Thymus (tissue), 11 donors: ENCODE measurements at regions not wholly inside any gene's neighbourhood (a gene's known extent, or its start where the extent isn't known, plus 50 kb on each side); places are given as distances from the start of the nearest gene placed in this dataset.
"Not testable (repeated sequence)": the region's sequence is repeated elsewhere in the genome, so short reads cannot be mapped to it uniquely, and the experiment has no call there.

Source experiments
- DNase-seq, 9 donors: peaks; one replicate each; pipeline ENCODE4 v3.0.0-alpha.2; 2013; ENCODE audit warnings: low spot score in 9 of 9, low read depth in 6 of 9, missing footprints in 1 of 9
- H3K27ac ChIP-seq, 2 donors: one replicate each; pipeline ENCODE4 v1.5.1; 2013; ENCODE audit warnings: control low read depth in 1 of 2, low read depth in 1 of 2, low read length in 1 of 2, mild to moderate bottlenecking in 1 of 2, moderate library complexity in 1 of 2
- H3K27me3 ChIP-seq, 2 donors: one replicate each; pipeline ENCODE4 v1.5.1; 2013; ENCODE audit warnings: low read length in 1 of 2; ENCODE audit not compliant: control insufficient read depth in 2 of 2, insufficient read depth in 1 of 2
- H3K36me3 ChIP-seq, 2 donors: one replicate each; pipeline ENCODE4 v1.5.1; 2013; ENCODE audit warnings: low read length in 1 of 2, mild to moderate bottlenecking in 1 of 2, moderate library complexity in 1 of 2; ENCODE audit not compliant: control insufficient read depth in 2 of 2, insufficient read depth in 2 of 2
- H3K4me1 ChIP-seq, 2 donors: one replicate each; pipeline ENCODE4 v1.5.1; 2013; ENCODE audit warnings: low read length in 2 of 2; ENCODE audit not compliant: control insufficient read depth in 2 of 2, insufficient read depth in 2 of 2
- H3K4me3 ChIP-seq, 2 donors: one replicate each; pipeline ENCODE4 v1.5.1; 2013; ENCODE audit warnings: low read length in 2 of 2, control low read depth in 1 of 2, mild to moderate bottlenecking in 1 of 2
- H3K9me3 ChIP-seq, 2 donors: one replicate each; pipeline ENCODE4 v1.5.1; 2013; ENCODE audit warnings: low read length in 1 of 2, mild to moderate bottlenecking in 1 of 2; ENCODE audit not compliant: control insufficient read depth in 2 of 2, insufficient read depth in 1 of 2
- WGBS: extraction: QIAGEN DNeasy Blood & Tissue Kit; methylation state at CpG from one replicate; pipeline ENCODE4 v1.1.7; 2013; 5-methylcytosine and 5-hydroxymethylcytosine counted together
- donor health status: healthy.

GRCh38 chr3:177381070-177381469 lies 183.8 kb upstream of the TBL1XR1 start:
- no peaks in the 10 kb centered on the region for H3K36me3 ChIP-seq
- no peaks in the 10 kb centered on the region for H3K27me3 ChIP-seq
- no peaks in the 10 kb centered on the region for H3K4me1 ChIP-seq
- H3K4me3 ChIP-seq = no peak overlapping the region
- no peak for DNase-seq
- H3K27ac ChIP-seq = no peak overlapping the region
- peaks cover 0 to 9% of the 10 kb centered on the region in 2 donors for H3K9me3 ChIP-seq

DNA sequence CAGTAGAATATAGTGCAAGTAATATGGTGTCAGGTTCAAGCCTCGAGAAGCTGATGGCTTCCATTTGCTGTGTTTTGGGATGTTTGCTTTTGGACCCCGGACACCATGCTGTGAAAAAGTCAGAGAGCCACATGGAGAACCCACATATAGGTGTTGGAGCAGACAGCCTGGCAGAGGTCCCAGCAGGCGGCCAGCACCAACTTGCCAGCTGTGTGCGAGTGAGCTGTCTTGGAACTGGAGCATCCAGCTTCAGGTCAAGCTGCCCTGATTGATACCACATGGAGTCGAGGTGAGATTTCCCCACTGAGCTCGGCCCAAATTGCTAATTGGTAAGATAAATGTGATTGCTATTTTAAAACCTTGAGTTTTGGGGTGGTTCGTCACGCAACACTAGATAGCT lies 185.7 kb upstream of the TBL1XR1 start:
- Histone ChIP-seq H3K27ac (no peak overlapping the region), H3K4me1 (no peaks in the 10 kb centered on the region), H3K27me3 (no peaks in the 10 kb centered on the region), H3K36me3 (no peaks in the 10 kb centered on the region), H3K4me3 (no peak overlapping the region), H3K9me3 (peaks cover 0 to 9% of the 10 kb centered on the region in 2 donors)
- WGBS = 96% methylated on average over 8 of the region's 8 CpGs
- no peak for DNase-seq

- 91% methylated on average over 2 of the region's 2 CpGs for WGBS
Measured at GRCh38 chr3:177385186-177385585, 187.9 kb upstream of the TBL1XR1 start.

DNA sequence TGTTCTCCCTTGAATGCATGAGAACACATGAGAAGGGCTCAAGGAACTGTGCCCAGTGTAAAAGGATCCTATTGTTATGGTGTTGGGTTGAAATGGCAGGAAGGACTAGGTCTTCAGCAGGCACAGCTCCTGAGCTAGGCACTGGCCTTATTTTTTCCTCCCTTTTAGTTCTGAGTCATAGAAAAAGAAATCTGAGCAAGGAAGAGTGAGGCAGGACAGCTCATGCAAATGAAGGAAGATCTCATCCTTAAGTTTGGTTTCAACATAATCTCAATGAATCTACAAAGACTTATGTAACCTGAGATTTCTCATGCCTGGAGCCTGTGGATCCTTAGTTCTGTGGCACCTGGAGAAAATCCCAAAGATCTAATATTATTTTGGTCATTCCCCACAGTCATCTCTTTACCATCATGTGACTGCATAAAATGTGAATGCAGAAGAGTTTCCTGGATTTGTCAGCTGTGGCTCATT lies 188.6 kb upstream of the TBL1XR1 start:
- no peaks in the 10 kb centered on the region for H3K27me3 ChIP-seq
- peaks cover 0 to under 1% of the 10 kb centered on the region in 2 donors for H3K9me3 ChIP-seq
- no peak for DNase-seq
- H3K4me3 ChIP-seq = no peak overlapping the region
- H3K36me3 ChIP-seq = no peaks in the 10 kb centered on the region
- H3K4me1 ChIP-seq = no peaks in the 10 kb centered on the region
- no peak overlapping the region for H3K27ac ChIP-seq

More at GRCh38 chr3:177385186-177385585, 187.9 kb upstream of the TBL1XR1 start:
- Histone ChIP-seq H3K27me3 (no peaks in the 10 kb centered on the region), H3K27ac (no peak overlapping the region), H3K4me1 (no peaks in the 10 kb centered on the region), H3K9me3 (peaks cover 0 to 5% of the 10 kb centered on the region in 2 donors), H3K36me3 (no peaks in the 10 kb centered on the region), H3K4me3 (no peak overlapping the region)
- no peak for DNase-seq

- H3K4me3 ChIP-seq = no peak overlapping the region
- H3K27ac ChIP-seq = no peak overlapping the region
- 95% methylated on average over 1 of the region's 1 CpG for WGBS
- no peaks in the 10 kb centered on the region for H3K36me3 ChIP-seq
- H3K27me3 ChIP-seq = no peaks in the 10 kb centered on the region
- no peak for DNase-seq
- H3K9me3 ChIP-seq = no peaks in the 10 kb centered on the region
- H3K4me1 ChIP-seq = no peaks in the 10 kb centered on the region
Measured at GRCh38 chr3:177388209-177388608, 190.9 kb upstream of the TBL1XR1 start.

DNA sequence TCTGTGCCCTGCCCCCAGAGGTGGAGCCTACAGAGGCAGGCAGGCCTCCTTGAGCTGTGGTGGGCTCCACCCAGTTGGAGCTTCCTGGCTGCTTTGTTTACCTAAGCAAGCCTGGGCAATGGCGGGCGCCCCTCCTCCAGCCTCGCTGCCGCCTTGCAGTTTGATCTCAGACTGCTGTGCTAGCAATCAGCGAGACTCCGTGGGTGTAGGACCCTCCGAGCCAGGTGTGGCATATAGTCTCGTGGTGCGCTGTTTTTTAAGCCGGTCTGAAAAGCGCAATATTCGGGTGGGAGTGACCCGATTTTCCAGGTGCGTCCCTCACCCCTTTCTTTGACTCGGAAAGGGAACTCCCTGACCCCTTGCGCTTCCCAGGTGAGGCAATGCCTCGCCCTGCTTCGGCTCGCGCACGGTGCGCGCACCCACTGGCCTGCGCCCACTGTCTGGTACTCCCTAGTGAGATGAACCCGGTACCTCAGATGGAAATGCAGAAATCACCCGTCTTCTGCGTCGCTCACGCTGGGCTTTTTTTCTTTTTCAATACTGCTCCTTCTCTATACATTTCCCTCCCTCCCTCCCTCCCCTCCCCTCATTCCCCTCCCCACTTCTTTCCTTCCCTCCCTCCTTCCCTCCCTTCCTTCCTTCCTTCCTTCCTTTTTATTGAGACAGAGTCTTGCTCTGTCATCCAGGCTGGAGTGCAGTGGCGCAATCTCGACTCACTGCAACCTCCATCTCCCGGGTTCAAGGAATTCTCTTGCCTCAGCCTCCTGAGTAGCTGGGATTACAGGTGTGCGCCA lies 197.1 kb upstream of the TBL1XR1 start:
- not testable (repeated sequence) for H3K27ac ChIP-seq

GRCh38 chr3:177396733-177397132 lies 199.5 kb upstream of the TBL1XR1 start:
- Histone ChIP-seq H3K4me1 (no peaks in the 10 kb centered on the region), H3K4me3 (no peak overlapping the region), H3K27ac (no peak overlapping the region), H3K27me3 (no peaks in the 10 kb centered on the region), H3K9me3 (peaks cover 0 to 4% of the 10 kb centered on the region in 2 donors), H3K36me3 (no peaks in the 10 kb centered on the region)
- 87% methylated on average over 4 of the region's 4 CpGs for WGBS
- DNase-seq = no peak

More for the DNA sequence above, 197.1 kb upstream of the TBL1XR1 start:
- H3K36me3 ChIP-seq, DNase-seq, H3K9me3 ChIP-seq, H3K4me1 ChIP-seq, H3K27me3 ChIP-seq, H3K4me3 ChIP-seq: not testable (repeated sequence)
- 80% methylated on average over 24 of the region's 33 CpGs for WGBS

DNA sequence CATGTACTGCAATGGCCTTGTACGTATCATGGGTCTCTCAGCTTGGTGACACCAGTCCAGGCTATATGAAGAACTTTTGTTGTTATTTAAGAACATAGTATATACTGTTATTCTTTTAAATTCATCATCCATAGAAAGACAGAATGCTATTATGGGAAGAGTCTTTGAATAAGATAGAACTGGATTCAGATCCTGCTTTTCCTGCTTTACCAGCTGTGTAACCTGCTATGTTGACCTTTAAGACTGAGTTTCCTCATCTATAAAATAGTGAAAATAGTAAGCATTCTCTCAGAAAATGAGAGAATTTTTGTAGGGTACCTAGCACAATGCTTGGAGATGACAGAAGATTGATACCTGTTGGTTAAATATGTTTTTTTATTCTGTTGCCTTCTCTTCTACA lies 204.1 kb upstream of the TBL1XR1 start:
- no peaks in the 10 kb centered on the region for H3K4me1 ChIP-seq
- no peak overlapping the region for H3K4me3 ChIP-seq
- no peak overlapping the region for H3K27ac ChIP-seq
- 98% methylated on average over 1 of the region's 1 CpG for WGBS
- no peaks in the 10 kb centered on the region for H3K36me3 ChIP-seq
- no peak for DNase-seq
- H3K9me3 ChIP-seq = no peaks in the 10 kb centered on the region
- H3K27me3 ChIP-seq = no peaks in the 10 kb centered on the region

DNA sequence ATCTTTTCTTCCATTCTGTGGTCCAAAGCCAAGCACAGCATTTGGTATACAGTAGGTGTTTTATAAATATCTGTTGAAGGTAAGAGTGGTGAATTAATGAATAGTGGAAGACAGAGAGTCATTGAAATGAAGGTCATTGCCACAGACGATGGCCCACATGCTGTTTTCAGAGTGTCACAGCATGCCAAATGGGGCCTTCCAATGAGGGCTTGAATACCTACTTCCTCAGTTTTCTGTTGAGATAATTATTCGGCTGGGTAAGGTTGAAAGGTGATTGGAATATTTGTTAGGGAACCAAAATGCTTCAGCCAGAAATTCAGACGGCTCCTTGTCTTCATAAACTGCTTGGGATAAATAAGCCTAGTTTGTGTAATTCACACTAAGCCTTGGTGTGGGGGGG lies 205.3 kb upstream of the TBL1XR1 start:
- Histone ChIP-seq H3K27ac (no peak overlapping the region), H3K9me3 (no peaks in the 10 kb centered on the region), H3K36me3 (no peaks in the 10 kb centered on the region), H3K4me1 (no peaks in the 10 kb centered on the region), H3K27me3 (no peaks in the 10 kb centered on the region), H3K4me3 (no peak overlapping the region)
- over 99% methylated on average over 3 of the region's 3 CpGs for whole genome bisulfite sequencing
- no peak for DNase-seq
